ENCODE measurements at regions not wholly inside any gene's neighbourhood (a gene's known extent, or its start where the extent isn't known, plus 50 kb on each side); places are given as distances from the start of the nearest gene placed in this dataset.
"Not testable (repeated sequence)": the region's sequence is repeated elsewhere in the genome, so short reads cannot be mapped to it uniquely, and the experiment has no call there.

- no peak for DNase-seq
Observed at GRCh38 chr14:58901826-58902225, 264.1 kb downstream of the DACT1 start.

- no peak for DNase-seq
Observed at GRCh38 chr14:58904776-58905175, 267.0 kb downstream of the DACT1 start.

GRCh38 chr14:58907803-58908202, 270.0 kb downstream of the DACT1 start:
- no peak for DNase-seq

- DNase-seq = no peak
Observed at GRCh38 chr14:58912287-58912686, 274.5 kb downstream of the DACT1 start.

- DNase-seq = no peak
Observed at GRCh38 chr14:58912799-58913432, 275.2 kb downstream of the DACT1 start.

- DNase-seq = no peak
Observed at GRCh38 chr14:58914279-58914855, 274.1 kb upstream of the DAAM1 start.

GRCh38 chr14:58915646-58916045, 272.8 kb upstream of the DAAM1 start:
- DNase-seq = no peak

GRCh38 chr14:58918066-58918738, 270.3 kb upstream of the DAAM1 start:
- DNase-seq = no peak

GRCh38 chr14:58919217-58919616, 269.2 kb upstream of the DAAM1 start:
- no peak for DNase-seq

GRCh38 chr14:58920230-58920629, 268.2 kb upstream of the DAAM1 start:
- no peak for DNase-seq

- not testable (repeated sequence) for DNase-seq
Observed at GRCh38 chr14:58922201-58922940, 266.1 kb upstream of the DAAM1 start.

GRCh38 chr14:58923751-58924405, 264.6 kb upstream of the DAAM1 start:
- DNase-seq = no peak

GRCh38 chr14:58941629-58942028, 246.8 kb upstream of the DAAM1 start:
- DNase-seq = no peak

- no peak for DNase-seq
Observed at GRCh38 chr14:58942516-58942915, 246.0 kb upstream of the DAAM1 start.

GRCh38 chr14:58944343-58944967, 244.0 kb upstream of the DAAM1 start:
- DNase-seq = no peak

- DNase-seq = no peak
Observed at GRCh38 chr14:58944968-58945356, 243.5 kb upstream of the DAAM1 start.

- no peak for DNase-seq
Observed at GRCh38 chr14:58946431-58946830, 242.0 kb upstream of the DAAM1 start.

GRCh38 chr14:58947156-58947555, 241.3 kb upstream of the DAAM1 start:
- DNase-seq = no peak

GRCh38 chr14:58947814-58948445, 240.5 kb upstream of the DAAM1 start:
- DNase-seq = no peak

- DNase-seq = no peak
Observed at GRCh38 chr14:58950555-58950954, 237.9 kb upstream of the DAAM1 start.

- DNase-seq = no peak
Observed at GRCh38 chr14:58951143-58951542, 237.3 kb upstream of the DAAM1 start.

GRCh38 chr14:58954052-58954451, 234.4 kb upstream of the DAAM1 start:
- DNase-seq = no peak
